Liver (tissue), 8 donors: ENCODE measurements at regions not wholly inside any gene's neighbourhood (a gene's known extent, or its start where the extent isn't known, plus 50 kb on each side); places are given as distances from the start of the nearest gene placed in this dataset.

ENCODE experiments used
- DNase-seq: peaks from one replicate; pipeline ENCODE4 v3.0.0-alpha.2; 2017; ENCODE audit warnings: low spot score
- H3K27ac ChIP-seq, 2 donors: one replicate each; pipeline ENCODE4 v1.7.0; 2013; ENCODE audit warnings: inconsistent platforms in 2 of 2, low read length in 2 of 2, control low read depth in 1 of 2, low read depth in 1 of 2, mild to moderate bottlenecking in 1 of 2
- H3K27me3 ChIP-seq, 4 donors: one replicate each; pipeline versions ENCODE4 v1.6.1 to v1.7.0; 2013; ENCODE audit warnings: low read length in 3 of 4, inconsistent platforms in 1 of 4, mild to moderate bottlenecking in 1 of 4, moderate library complexity in 1 of 4; ENCODE audit not compliant: control insufficient read depth in 4 of 4, insufficient read depth in 4 of 4
- H3K36me3 ChIP-seq, 4 donors: one replicate each; pipeline versions ENCODE4 v1.6.1 to v1.7.0; 2013; ENCODE audit warnings: low read length in 3 of 4, mild to moderate bottlenecking in 3 of 4, low read depth in 1 of 4, moderate library complexity in 1 of 4; ENCODE audit not compliant: control insufficient read depth in 4 of 4, insufficient read depth in 3 of 4
- H3K4me1 ChIP-seq, 4 donors: one replicate each; pipeline versions ENCODE4 v1.6.1 to v1.7.0; 2013; ENCODE audit warnings: low read length in 3 of 4, mild to moderate bottlenecking in 3 of 4, moderate library complexity in 1 of 4; ENCODE audit not compliant: control insufficient read depth in 4 of 4, insufficient read depth in 4 of 4
- H3K4me3 ChIP-seq, 3 donors: one replicate each; pipeline versions ENCODE4 v1.6.1 to v1.7.0; 2013; ENCODE audit warnings: low read length in 3 of 3, control low read depth in 1 of 3, low read depth in 1 of 3, mild to moderate bottlenecking in 1 of 3
- H3K9ac ChIP-seq, 2 donors: one replicate each; pipeline ENCODE4 v1.7.0; 2013; ENCODE audit warnings: low read length in 2 of 2, mild to moderate bottlenecking in 2 of 2, moderate library complexity in 2 of 2, control low read depth in 1 of 2, low read depth in 1 of 2
- H3K9me3 ChIP-seq, 4 donors: one replicate each; pipeline versions ENCODE4 v1.6.1 to v1.7.0; 2013; ENCODE audit warnings: low read length in 3 of 4; ENCODE audit not compliant: control insufficient read depth in 4 of 4
- ATF3 ChIP-seq: IDR thresholded peaks from 2 replicates; pipeline ENCODE4 v1.6.1; 2016; ENCODE audit warnings: antibody characterized with exemption
- FOXA2 ChIP-seq: IDR thresholded peaks from 2 replicates; pipeline ENCODE4 v1.6.1; 2016; ENCODE audit warnings: antibody characterized with exemption
- HNF4A ChIP-seq, 2 donors: conservative IDR thresholded peaks; 2 replicates each; pipeline ENCODE4 v1.6.1; 2016; ENCODE audit warnings: antibody characterized with exemption in 2 of 2, mild to moderate bottlenecking in 2 of 2
- HNF4G ChIP-seq: IDR thresholded peaks from 2 replicates; pipeline ENCODE4 v1.6.1; 2016; ENCODE audit warnings: antibody characterized with exemption
- RXRA ChIP-seq, 2 donors: IDR thresholded peaks; 2 replicates each; pipeline ENCODE4 v1.6.1; 2017 to 2018; ENCODE audit warnings: antibody characterized with exemption in 2 of 2, mild to moderate bottlenecking in 1 of 2
- YY1 ChIP-seq: IDR thresholded peaks from 2 replicates; pipeline ENCODE4 v1.6.1; 2016; ENCODE audit warnings: antibody characterized with exemption, mild to moderate bottlenecking
- WGBS: extraction: QIAGEN DNeasy Blood & Tissue Kit; methylation state at CpG from one replicate; pipeline ENCODE4 v1.1.7; 2013; 5-methylcytosine and 5-hydroxymethylcytosine counted together
- TF ChIP-seq, protein P1 (sequence below): fragments of 150-350 bp; IDR thresholded peaks from 2 replicates; pipeline ENCODE4 v1.5.1; 2017; ENCODE audit warnings: improper control_type of control experiment, low read depth, low read length; ENCODE audit not compliant: missing input control
- TF ChIP-seq, protein P2 (sequence below): IDR thresholded peaks from 2 replicates; pipeline ENCODE4 v1.6.1; 2016; ENCODE audit warnings: antibody characterized with exemption, mild to moderate bottlenecking
- donor health status: healthy.
- donor health status: healthy.
- donor health status: healthy.
- donor health status: healthy.
- donor health status: healthy.

DNA sequence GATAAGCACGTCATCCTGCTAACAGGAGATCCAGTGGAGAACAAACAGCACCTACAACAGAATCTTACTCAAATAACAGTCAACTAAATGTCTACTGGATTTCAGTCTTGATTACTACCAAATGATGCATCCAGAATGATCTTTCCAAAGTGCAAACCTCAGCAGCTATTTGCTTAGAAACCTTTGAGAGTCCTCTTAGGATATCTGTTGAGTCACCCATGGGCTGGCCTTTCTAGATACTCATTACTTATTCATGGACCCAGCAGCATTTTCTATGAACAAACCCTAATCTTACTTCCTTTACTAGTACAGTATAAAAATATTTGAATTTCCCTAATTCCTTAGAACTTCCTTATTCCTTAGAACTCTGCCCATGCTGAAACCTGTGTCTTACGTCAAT lies 118.5 kb upstream of the PABPC4L start (continued):
- TF ChIP-seq, protein P1, sequence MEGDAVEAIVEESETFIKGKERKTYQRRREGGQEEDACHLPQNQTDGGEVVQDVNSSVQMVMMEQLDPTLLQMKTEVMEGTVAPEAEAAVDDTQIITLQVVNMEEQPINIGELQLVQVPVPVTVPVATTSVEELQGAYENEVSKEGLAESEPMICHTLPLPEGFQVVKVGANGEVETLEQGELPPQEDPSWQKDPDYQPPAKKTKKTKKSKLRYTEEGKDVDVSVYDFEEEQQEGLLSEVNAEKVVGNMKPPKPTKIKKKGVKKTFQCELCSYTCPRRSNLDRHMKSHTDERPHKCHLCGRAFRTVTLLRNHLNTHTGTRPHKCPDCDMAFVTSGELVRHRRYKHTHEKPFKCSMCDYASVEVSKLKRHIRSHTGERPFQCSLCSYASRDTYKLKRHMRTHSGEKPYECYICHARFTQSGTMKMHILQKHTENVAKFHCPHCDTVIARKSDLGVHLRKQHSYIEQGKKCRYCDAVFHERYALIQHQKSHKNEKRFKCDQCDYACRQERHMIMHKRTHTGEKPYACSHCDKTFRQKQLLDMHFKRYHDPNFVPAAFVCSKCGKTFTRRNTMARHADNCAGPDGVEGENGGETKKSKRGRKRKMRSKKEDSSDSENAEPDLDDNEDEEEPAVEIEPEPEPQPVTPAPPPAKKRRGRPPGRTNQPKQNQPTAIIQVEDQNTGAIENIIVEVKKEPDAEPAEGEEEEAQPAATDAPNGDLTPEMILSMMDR: no peak

DNA sequence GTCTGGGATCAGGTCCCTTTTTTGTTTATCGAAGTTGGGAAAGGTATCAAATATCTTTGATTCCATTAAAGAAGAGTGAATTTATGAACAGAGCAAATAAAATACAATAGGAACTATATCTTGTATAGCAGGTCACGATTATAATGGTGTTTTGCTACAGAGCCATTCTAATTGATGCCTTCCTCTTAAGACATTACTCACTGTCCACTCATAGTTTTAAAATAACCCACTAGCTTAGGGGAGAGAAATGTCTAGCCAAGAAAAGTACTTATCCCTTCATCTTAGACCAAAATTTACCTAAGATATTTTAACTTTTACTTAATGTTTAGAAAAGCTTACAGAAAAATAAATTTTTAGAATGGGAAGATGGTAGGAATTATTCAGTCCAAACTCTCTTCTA lies 112.0 kb upstream of the PABPC4L start:
- Histone ChIP-seq H3K36me3 (no peaks in the 10 kb centered on the region), H3K4me3 (no peak overlapping the region), H3K4me1 (no peaks in the 10 kb centered on the region), H3K27ac (no peak overlapping the region), H3K9me3 (no peaks in the 10 kb centered on the region), H3K9ac (no peak overlapping the region), H3K27me3 (no peaks in the 10 kb centered on the region)
- 72% methylated on average over 2 of the region's 2 CpGs for WGBS
- no peak for TF ChIP-seq RXRA (IDR thresholded peaks at IDR 0.05)
- no peak for DNase-seq

DNA sequence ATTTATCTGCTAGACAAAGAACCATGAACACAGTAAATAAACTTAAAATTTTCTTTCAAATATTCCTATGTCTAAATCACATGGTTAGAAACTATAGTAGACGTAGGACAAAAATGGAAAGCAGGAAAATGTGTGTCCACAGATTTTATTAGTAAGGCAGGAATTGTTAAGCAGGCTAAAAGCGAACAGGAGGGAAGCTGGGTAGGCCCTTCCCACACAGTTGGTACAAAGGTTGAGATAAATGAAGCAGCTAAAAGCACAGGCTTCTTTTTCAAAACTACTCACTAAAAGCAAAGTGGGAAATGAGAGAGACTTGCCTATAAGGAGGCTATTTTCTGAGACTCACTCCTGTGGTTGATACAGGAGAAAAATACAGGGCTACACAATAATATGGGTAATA lies 108.1 kb upstream of the PABPC4L start:
- H3K36me3 ChIP-seq: no peaks in the 10 kb centered on the region
- TF ChIP-seq HNF4G (no peak), RXRA (IDR thresholded peaks at IDR 0.05) (no peak), FOXA2 (no peak)
- TF ChIP-seq, protein P2, sequence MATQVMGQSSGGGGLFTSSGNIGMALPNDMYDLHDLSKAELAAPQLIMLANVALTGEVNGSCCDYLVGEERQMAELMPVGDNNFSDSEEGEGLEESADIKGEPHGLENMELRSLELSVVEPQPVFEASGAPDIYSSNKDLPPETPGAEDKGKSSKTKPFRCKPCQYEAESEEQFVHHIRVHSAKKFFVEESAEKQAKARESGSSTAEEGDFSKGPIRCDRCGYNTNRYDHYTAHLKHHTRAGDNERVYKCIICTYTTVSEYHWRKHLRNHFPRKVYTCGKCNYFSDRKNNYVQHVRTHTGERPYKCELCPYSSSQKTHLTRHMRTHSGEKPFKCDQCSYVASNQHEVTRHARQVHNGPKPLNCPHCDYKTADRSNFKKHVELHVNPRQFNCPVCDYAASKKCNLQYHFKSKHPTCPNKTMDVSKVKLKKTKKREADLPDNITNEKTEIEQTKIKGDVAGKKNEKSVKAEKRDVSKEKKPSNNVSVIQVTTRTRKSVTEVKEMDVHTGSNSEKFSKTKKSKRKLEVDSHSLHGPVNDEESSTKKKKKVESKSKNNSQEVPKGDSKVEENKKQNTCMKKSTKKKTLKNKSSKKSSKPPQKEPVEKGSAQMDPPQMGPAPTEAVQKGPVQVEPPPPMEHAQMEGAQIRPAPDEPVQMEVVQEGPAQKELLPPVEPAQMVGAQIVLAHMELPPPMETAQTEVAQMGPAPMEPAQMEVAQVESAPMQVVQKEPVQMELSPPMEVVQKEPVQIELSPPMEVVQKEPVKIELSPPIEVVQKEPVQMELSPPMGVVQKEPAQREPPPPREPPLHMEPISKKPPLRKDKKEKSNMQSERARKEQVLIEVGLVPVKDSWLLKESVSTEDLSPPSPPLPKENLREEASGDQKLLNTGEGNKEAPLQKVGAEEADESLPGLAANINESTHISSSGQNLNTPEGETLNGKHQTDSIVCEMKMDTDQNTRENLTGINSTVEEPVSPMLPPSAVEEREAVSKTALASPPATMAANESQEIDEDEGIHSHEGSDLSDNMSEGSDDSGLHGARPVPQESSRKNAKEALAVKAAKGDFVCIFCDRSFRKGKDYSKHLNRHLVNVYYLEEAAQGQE: no peak
- no peaks in the 10 kb centered on the region for H3K4me1 ChIP-seq
- H3K9me3 ChIP-seq: no peaks in the 10 kb centered on the region
- H3K4me3 ChIP-seq: no peak overlapping the region
- no peak for DNase-seq
- no peak overlapping the region for H3K9ac ChIP-seq
- no peak overlapping the region for H3K27ac ChIP-seq
- H3K27me3 ChIP-seq: no peaks in the 10 kb centered on the region
- 44% methylated on average over 2 of the region's 2 CpGs for WGBS

GRCh38 chr4:134308910-134309309 lies 107.3 kb upstream of the PABPC4L start:
- no peak overlapping the region for H3K9ac ChIP-seq
- H3K4me3 ChIP-seq: no peak overlapping the region
- no peak overlapping the region for H3K27ac ChIP-seq
- H3K9me3 ChIP-seq: no peaks in the 10 kb centered on the region
- no peaks in the 10 kb centered on the region for H3K27me3 ChIP-seq
- DNase-seq: no peak
- TF ChIP-seq HNF4A (conservative IDR thresholded peaks at IDR 0.05): no peak
- no peaks in the 10 kb centered on the region for H3K36me3 ChIP-seq
- H3K4me1 ChIP-seq: no peaks in the 10 kb centered on the region

GRCh38 chr4:134298313-134298712 lies 96.7 kb upstream of the PABPC4L start:
- peaks cover 0 to 1% (median 0%) of the 10 kb centered on the region in 4 donors for H3K9me3 ChIP-seq
- H3K9ac ChIP-seq: no peak overlapping the region
- H3K27ac ChIP-seq: no peak overlapping the region
- H3K4me3 ChIP-seq: no peak overlapping the region
- no peak for TF ChIP-seq ATF3
- no peak for TF ChIP-seq FOXA2
- no peak for TF ChIP-seq YY1
- no peaks in the 10 kb centered on the region for H3K27me3 ChIP-seq
- DNase-seq: no peak
- H3K4me1 ChIP-seq: no peaks in the 10 kb centered on the region
- H3K36me3 ChIP-seq: no peaks in the 10 kb centered on the region
